ENCODE measurements at regions not wholly inside any gene's neighbourhood (a gene's known extent, or its start where the extent isn't known, plus 50 kb on each side); places are given as distances from the start of the nearest gene placed in this dataset.

GRCh38 chr7:50184271-50184990, 91.4 kb upstream of the ZPBP start:
- Histone ChIP-seq H3K9me3 (ENCODE audit: control insufficient read depth, low read depth, low read length) (no peaks in the 10 kb centered on the region), H2AFZ (ENCODE audit: control insufficient read depth, low read length) (no peak overlapping the region), H3K27ac (ENCODE audit: control insufficient read depth, insufficient read depth, low read length) (no peak overlapping the region), H3K9ac (ENCODE audit: control insufficient read depth, extremely low read depth, insufficient read depth, low read length) (no peak overlapping the region), H3K27me3 (ENCODE audit: control insufficient read depth, extremely low read depth, insufficient read depth, low read length) (no peaks in the 10 kb centered on the region), H3K36me3 (ENCODE audit: control insufficient read depth in 2 of 2, extremely low read depth in 1 of 2, insufficient read depth in 2 of 2, low read length in 2 of 2) (no peaks in the 10 kb centered on the region), H3K4me2 (ENCODE audit: control insufficient read depth, extremely low read depth, insufficient read depth, low read depth, low read length) (no peak overlapping the region), H4K20me1 (ENCODE audit: control insufficient read depth, extremely low read depth, insufficient read depth, low read length) (no peaks in the 10 kb centered on the region), H3K9me1 (ENCODE audit: control insufficient read depth, extremely low read depth, insufficient read depth, low read length) (no peaks in the 10 kb centered on the region), H3K4me1 (ENCODE audit: control insufficient read depth, extremely low read depth, insufficient read depth, low read length) (no peaks in the 10 kb centered on the region), H3K4me3 (ENCODE audit: control insufficient read depth in 2 of 3, extremely low read depth in 1 of 3, insufficient read depth in 2 of 3, low read depth in 1 of 3, low read length in 3 of 3) (no peak overlapping the region), H3K79me2 (ENCODE audit: control insufficient read depth, insufficient read depth, low read length) (no peaks in the 10 kb centered on the region)
- dilution Hi-C loops (cut with MboI; ENCODE audit: extremely low pct_ligation_motif_present, low sequenced_read_pairs) = no loop called here
- DNase-seq (ENCODE audit: low read depth, low spot score) (no peak), FAIRE-seq (no peak)
- TF ChIP-seq CTCF (optimal IDR thresholded peaks at IDR 0.05 in 1 of 3, IDR thresholded peaks at IDR 0.05 in 1 of 3, conservative IDR thresholded peaks at IDR 0.05 in 1 of 3; ENCODE audit: extremely low read depth in 1 of 3, insufficient read depth in 2 of 3, low read length in 3 of 3) (no peak), EZH2 (IDR thresholded peaks at IDR 0.05; ENCODE audit: low read length) (no peak)

- H4K20me1 ChIP-seq (ENCODE audit: control insufficient read depth, extremely low read depth, insufficient read depth, low read length) = no peaks in the 10 kb centered on the region
- H3K4me3 ChIP-seq (ENCODE audit: control insufficient read depth in 2 of 3, extremely low read depth in 1 of 3, insufficient read depth in 2 of 3, low read depth in 1 of 3, low read length in 3 of 3) = no peak overlapping the region
- H3K79me2 ChIP-seq (ENCODE audit: control insufficient read depth, insufficient read depth, low read length) = no peaks in the 10 kb centered on the region
- H3K27me3 ChIP-seq (ENCODE audit: control insufficient read depth, extremely low read depth, insufficient read depth, low read length) = no peaks in the 10 kb centered on the region
- TF ChIP-seq EZH2 (IDR thresholded peaks at IDR 0.05; ENCODE audit: low read length) (no peak), CTCF (optimal IDR thresholded peaks at IDR 0.05 in 1 of 3, IDR thresholded peaks at IDR 0.05 in 1 of 3, conservative IDR thresholded peaks at IDR 0.05 in 1 of 3; ENCODE audit: extremely low read depth in 1 of 3, insufficient read depth in 2 of 3, low read length in 3 of 3) (no peak)
- no peak overlapping the region for H3K9ac ChIP-seq (ENCODE audit: control insufficient read depth, extremely low read depth, insufficient read depth, low read length)
- H3K4me2 ChIP-seq (ENCODE audit: control insufficient read depth, extremely low read depth, insufficient read depth, low read depth, low read length) = no peak overlapping the region
- no peaks in the 10 kb centered on the region for H3K4me1 ChIP-seq (ENCODE audit: control insufficient read depth, extremely low read depth, insufficient read depth, low read length)
- H2AFZ ChIP-seq (ENCODE audit: control insufficient read depth, low read length) = no peak overlapping the region
- dilution Hi-C loops (cut with MboI; ENCODE audit: extremely low pct_ligation_motif_present, low sequenced_read_pairs) = no loop called here
- H3K27ac ChIP-seq (ENCODE audit: control insufficient read depth, insufficient read depth, low read length) = no peak overlapping the region
- H3K9me1 ChIP-seq (ENCODE audit: control insufficient read depth, extremely low read depth, insufficient read depth, low read length) = no peaks in the 10 kb centered on the region
- H3K36me3 ChIP-seq (ENCODE audit: control insufficient read depth in 2 of 2, extremely low read depth in 1 of 2, insufficient read depth in 2 of 2, low read length in 2 of 2) = no peaks in the 10 kb centered on the region
- FAIRE-seq = no peak
- DNase-seq (ENCODE audit: low read depth, low spot score) = no peak
- no peaks in the 10 kb centered on the region for H3K9me3 ChIP-seq (ENCODE audit: control insufficient read depth, low read depth, low read length)
Observed at GRCh38 chr7:50182759-50183158, 89.7 kb upstream of the ZPBP start.

All from keratinocyte (primary cell).